ENCODE measurements at regions not wholly inside any gene's neighbourhood (a gene's known extent, or its start where the extent isn't known, plus 50 kb on each side); places are given as distances from the start of the nearest gene placed in this dataset.

DNA sequence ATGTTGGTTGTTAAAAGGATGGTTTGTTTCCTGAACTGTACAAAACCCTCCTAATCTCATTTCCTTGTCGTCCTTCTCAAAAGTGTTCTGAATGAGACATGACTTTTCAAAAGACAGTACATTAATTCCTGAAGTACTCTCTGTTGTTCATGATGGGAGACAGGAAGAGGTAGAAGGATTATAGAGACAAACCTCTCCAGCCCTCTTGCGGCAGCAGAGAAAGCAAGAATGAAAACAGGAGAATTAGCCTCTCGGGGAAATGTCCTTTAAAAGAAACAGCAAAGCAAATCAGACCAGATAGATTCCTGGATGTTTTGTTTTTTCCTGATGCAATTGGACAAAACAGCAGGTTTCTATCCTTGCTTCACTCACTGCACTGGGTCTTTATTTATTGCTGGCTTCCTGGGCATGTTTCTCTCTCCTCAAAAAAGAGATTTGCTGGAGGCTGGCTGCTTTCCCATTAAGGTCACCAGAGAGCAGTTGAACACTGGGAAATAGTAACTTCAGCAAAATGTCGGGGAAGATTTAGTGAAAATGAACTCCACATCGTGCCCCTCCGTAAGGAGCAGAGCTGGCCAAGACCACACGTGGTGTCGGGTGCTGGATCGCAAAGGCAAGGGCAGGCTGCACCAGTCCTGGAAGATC is 145.8 kb upstream of the SYT6 start:
- TF ChIP-seq, protein P1, sequence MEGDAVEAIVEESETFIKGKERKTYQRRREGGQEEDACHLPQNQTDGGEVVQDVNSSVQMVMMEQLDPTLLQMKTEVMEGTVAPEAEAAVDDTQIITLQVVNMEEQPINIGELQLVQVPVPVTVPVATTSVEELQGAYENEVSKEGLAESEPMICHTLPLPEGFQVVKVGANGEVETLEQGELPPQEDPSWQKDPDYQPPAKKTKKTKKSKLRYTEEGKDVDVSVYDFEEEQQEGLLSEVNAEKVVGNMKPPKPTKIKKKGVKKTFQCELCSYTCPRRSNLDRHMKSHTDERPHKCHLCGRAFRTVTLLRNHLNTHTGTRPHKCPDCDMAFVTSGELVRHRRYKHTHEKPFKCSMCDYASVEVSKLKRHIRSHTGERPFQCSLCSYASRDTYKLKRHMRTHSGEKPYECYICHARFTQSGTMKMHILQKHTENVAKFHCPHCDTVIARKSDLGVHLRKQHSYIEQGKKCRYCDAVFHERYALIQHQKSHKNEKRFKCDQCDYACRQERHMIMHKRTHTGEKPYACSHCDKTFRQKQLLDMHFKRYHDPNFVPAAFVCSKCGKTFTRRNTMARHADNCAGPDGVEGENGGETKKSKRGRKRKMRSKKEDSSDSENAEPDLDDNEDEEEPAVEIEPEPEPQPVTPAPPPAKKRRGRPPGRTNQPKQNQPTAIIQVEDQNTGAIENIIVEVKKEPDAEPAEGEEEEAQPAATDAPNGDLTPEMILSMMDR (IDR thresholded peaks at IDR 0.05) = no peak
- TF ChIP-seq TEAD4 (IDR thresholded peaks at IDR 0.05; ENCODE audit: borderline replicate concordance, insufficient read depth) (no peak), RXRA (IDR thresholded peaks at IDR 0.05; ENCODE audit: borderline replicate concordance, low read depth) (no peak), YY1 (IDR thresholded peaks at IDR 0.05; ENCODE audit: low read depth) (no peak)
